GM20000 (cell line): ENCODE measurements at regions not wholly inside any gene's neighbourhood (a gene's known extent, or its start where the extent isn't known, plus 50 kb on each side); places are given as distances from the start of the nearest gene placed in this dataset.
A peak's percentile ranks its signal among the peaks of the same experiment; 100 is the strongest.

Experiments
- DNase-seq: peaks from one replicate; pipeline ENCODE4 v3.0.0; 2012; ENCODE audit warnings: low spot score
- CTCF ChIP-seq: IDR thresholded peaks from 2 replicates; pipeline ENCODE4 v1.5.1; 2012; ENCODE audit warnings: mild to moderate bottlenecking, control low read depth; ENCODE audit errors: extremely low read depth, missing control alignments

- DNase-seq, result no peak
- no peak for TF ChIP-seq CTCF
Measured at GRCh38 chr3:26425076-26425475, 197.5 kb upstream of the LRRC3B start.

- TF ChIP-seq CTCF, result no peak
- DNase-seq, result no peak
Measured at GRCh38 chr3:26428992-26429391, 193.6 kb upstream of the LRRC3B start.

GRCh38 chr3:26437678-26438077 is 184.9 kb upstream of the LRRC3B start:
- no peak for TF ChIP-seq CTCF
- DNase-seq, result no peak

- DNase-seq, result no peak
- TF ChIP-seq CTCF, result no peak
Measured at GRCh38 chr3:26438325-26438940, 184.1 kb upstream of the LRRC3B start.

- no peak for TF ChIP-seq CTCF
- DNase-seq, result no peak
Measured at GRCh38 chr3:26438981-26439884, 183.3 kb upstream of the LRRC3B start.

GRCh38 chr3:26449996-26450395 is 172.6 kb upstream of the LRRC3B start:
- peak; percentile 2 for DNase-seq

More at GRCh38 chr3:26449996-26450395, 172.6 kb upstream of the LRRC3B start:
- TF ChIP-seq CTCF, result no peak
